GM20431 (cell line): ENCODE measurements at regions not wholly inside any gene's neighbourhood (a gene's known extent, or its start where the extent isn't known, plus 50 kb on each side); places are given as distances from the start of the nearest gene placed in this dataset.
"Not testable (repeated sequence)": the region's sequence is repeated elsewhere in the genome, so short reads cannot be mapped to it uniquely, and the experiment has no call there.

Source experiments
- in situ Hi-C: fragments of 300-500 bp; cut with MseI, MboI; formaldehyde crosslinking; loops from one replicate; pipeline ENCODE4 v1.15.0; 2020; ENCODE audit warnings: low sequenced_read_pairs; ENCODE audit not compliant: unreplicated experiment

GRCh38 chr5:167918184-167918812 is 373.1 kb upstream of the WWC1 start:
- in situ Hi-C loops, result no loop called here

- in situ Hi-C loops, result no loop called here
These were observed 372.5 kb upstream of the WWC1 start for GRCh38 chr5:167918813-167919483.

DNA sequence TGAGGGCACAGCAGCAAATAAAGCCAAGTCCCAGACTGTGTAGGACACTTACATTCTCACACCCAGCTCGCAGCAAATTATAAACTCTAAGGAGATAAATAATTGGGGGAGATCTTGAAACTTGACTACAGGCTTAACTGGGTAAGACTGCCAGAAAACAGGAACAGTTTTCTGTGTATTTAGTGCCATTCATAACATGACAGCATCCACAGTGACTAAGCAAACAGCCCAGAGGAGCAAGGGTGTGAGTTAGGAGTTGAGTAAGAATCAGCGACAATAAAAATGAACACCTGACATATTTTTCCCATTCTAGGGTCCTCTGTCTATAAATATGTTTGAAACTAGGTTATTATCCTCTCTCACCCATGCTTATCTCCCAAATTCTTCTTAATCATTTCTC is 370.9 kb upstream of the WWC1 start:
- in situ Hi-C loops, result no loop called here

- in situ Hi-C loops, result no loop called here
These were observed 369.6 kb upstream of the WWC1 start for GRCh38 chr5:167921796-167922195.

- in situ Hi-C loops, result no loop called here
These were observed 368.0 kb upstream of the WWC1 start for GRCh38 chr5:167923396-167923795.

GRCh38 chr5:167929841-167930240 is 361.6 kb upstream of the WWC1 start:
- in situ Hi-C loops, result no loop called here

DNA sequence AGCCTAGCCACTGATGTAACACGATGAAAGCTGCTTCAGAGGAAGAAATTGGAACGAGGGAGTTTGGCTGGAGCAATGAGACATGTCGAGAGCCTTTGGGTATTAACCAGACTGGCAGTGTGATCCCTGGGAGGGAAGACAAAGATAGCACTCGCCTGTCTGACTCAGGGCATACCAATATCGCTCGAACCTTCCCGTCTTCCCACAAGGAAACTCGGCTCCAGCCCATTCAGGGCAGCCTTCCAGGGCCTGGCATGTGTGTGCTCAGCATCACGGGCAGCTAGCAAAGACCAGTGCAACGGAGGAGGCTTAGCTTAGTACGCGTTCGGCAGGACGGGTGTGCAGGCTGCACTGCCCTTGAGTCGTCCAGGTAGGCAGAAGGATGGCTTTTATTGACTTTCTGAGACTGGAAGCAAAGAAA is 356.9 kb upstream of the WWC1 start:
- in situ Hi-C loops, result no loop called here

DNA sequence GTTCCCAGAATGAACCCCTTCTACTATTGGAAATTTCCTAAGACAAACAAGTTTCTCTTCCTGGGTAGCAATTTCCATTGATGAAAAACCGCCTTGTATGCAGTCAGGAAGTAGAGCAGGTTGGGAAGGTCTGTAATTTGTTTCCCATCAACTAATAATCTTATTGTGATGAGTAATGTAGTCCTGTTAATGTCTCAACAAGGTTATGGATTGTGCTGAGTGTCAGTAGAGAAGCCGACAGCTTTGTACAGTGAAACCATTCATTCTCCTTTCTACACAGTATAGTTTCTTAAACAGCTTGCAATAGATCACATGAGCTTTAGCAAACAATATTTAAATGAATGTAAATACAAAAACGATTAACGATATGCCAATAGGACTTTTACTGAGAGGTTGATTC is 355.4 kb upstream of the WWC1 start:
- in situ Hi-C loops, result no loop called here

GRCh38 chr5:167936944-167937634 is 354.4 kb upstream of the WWC1 start:
- in situ Hi-C loops, result no loop called here

- in situ Hi-C loops, result no loop called here
These were observed 353.8 kb upstream of the WWC1 start for GRCh38 chr5:167937635-167937998.

GRCh38 chr5:167939686-167940085 is 351.8 kb upstream of the WWC1 start:
- in situ Hi-C loops, result no loop called here

DNA sequence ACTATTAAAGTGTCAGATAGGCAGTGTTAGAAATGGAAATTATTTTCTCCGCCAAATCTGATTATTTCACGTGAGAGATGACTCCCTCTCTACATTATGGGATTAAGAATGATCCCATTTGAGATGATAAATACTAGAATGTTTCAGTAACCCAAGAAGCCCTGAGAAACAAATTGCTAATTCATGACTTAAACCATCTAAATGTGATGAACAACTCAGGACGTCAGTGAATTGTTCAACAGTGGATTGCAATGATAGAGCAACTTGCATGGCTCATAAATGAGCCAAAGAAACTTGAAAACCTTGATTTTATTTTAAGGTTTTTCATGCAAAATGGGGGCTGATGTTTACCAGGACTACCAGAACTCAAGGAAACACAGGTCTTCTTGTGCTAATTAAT is 350.5 kb upstream of the WWC1 start:
- in situ Hi-C loops, result no loop called here

GRCh38 chr5:167941556-167941955 is 349.9 kb upstream of the WWC1 start:
- in situ Hi-C loops, result not testable (repeated sequence)

- in situ Hi-C loops, result no loop called here
These were observed 348.1 kb upstream of the WWC1 start for GRCh38 chr5:167943343-167943742.

GRCh38 chr5:167944121-167944852 is 347.2 kb upstream of the WWC1 start:
- in situ Hi-C loops, result no loop called here

DNA sequence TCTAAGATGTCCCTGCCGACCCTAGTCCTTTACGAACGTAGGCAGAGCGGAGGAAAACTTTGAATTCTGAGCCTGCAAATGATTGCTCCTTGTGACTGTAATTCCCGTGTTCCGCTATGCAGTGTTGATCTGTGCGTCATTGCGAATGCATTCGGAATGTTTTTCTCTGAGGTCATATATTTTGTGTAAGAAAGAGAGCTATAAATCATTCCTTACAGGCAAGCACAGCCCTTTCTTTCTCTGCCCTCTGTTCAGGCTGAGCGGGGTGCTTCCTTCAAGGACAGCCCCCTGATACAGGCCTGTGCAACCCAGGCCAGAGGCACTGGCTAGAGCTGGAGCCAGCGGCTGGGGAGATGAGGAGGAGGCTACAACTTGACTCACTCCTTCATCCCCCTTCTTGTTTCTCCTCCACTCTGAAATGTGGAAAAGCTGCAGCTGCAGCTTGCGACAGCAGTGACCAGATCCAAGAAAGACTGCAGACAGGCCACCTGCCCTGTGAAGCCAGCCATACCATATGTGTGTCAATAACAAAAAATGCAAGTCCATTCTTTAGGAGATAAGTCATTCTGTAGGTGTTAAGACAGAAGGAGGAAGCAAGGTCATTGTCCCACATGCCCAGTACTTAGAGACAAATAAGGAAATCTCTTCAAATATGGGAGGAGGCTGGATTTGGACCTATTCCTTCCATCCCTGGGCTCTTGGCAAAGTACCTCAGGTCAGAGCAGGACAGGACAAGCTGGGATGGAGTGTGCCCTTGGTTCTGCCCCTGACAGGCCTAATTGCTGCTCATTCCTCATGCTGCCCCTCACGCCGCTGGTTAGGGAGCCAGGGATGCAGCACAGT is 345.7 kb upstream of the WWC1 start:
- in situ Hi-C loops, result no loop called here

DNA sequence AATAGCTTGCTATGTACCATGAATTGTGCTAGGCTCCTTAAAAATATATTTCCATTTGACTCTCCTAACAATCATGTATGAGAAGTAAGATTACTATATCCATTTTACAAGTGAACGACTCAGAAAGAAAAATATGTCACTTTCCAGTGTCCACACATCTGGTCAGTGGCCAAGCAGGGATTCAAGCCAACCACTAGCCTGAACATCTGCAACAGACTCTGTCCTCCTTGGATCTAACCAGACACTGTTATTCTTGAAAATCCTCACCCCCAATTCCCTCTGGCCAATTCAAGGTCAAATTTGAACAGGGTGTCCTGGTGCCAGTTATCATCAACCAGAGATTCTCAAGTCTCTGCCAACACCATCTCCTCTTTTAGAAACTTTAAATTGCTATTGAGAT is 344.1 kb upstream of the WWC1 start:
- in situ Hi-C loops, result no loop called here

GRCh38 chr5:167948251-167948650 is 343.2 kb upstream of the WWC1 start:
- in situ Hi-C loops, result no loop called here

- in situ Hi-C loops, result no loop called here
These were observed 342.0 kb upstream of the WWC1 start for GRCh38 chr5:167949435-167949834.

- in situ Hi-C loops, result no loop called here
These were observed 341.2 kb upstream of the WWC1 start for GRCh38 chr5:167950126-167950721.
